ENCODE measurements at regions not wholly inside any gene's neighbourhood (a gene's known extent, or its start where the extent isn't known, plus 50 kb on each side); places are given as distances from the start of the nearest gene placed in this dataset.

GRCh38 chr7:156209087-156209486 is 396.8 kb upstream of the SHH start:
- Histone ChIP-seq H3K4me1 (ENCODE audit: control insufficient read depth in 4 of 4, insufficient read depth in 4 of 4, low read length in 3 of 4) (no peaks in the 10 kb centered on the region), H3K27ac (ENCODE audit: low read depth in 1 of 2, low read length in 2 of 2) (no peak overlapping the region)

GRCh38 chr7:156207306-156207705 is 395.0 kb upstream of the SHH start:
- Histone ChIP-seq H3K27ac (ENCODE audit: low read depth in 1 of 2, low read length in 2 of 2) (no peak overlapping the region), H3K9ac (ENCODE audit: low read depth in 1 of 2, low read length in 2 of 2) (no peak overlapping the region), H3K9me3 (ENCODE audit: control insufficient read depth in 4 of 4, low read length in 3 of 4) (no peaks in the 10 kb centered on the region), H3K27me3 (ENCODE audit: control insufficient read depth in 4 of 4, insufficient read depth in 4 of 4, low read length in 3 of 4) (no peaks in the 10 kb centered on the region), H3K36me3 (ENCODE audit: control insufficient read depth in 4 of 4, insufficient read depth in 3 of 4, low read depth in 1 of 4, low read length in 3 of 4) (no peaks in the 10 kb centered on the region), H3K4me3 (ENCODE audit: low read depth in 1 of 3, low read length in 3 of 3) (no peak overlapping the region), H3K4me1 (ENCODE audit: control insufficient read depth in 4 of 4, insufficient read depth in 4 of 4, low read length in 3 of 4) (no peaks in the 10 kb centered on the region)
- DNase-seq (ENCODE audit: low spot score) = no peak
- TF ChIP-seq HNF4G (IDR thresholded peaks at IDR 0.05) (no peak), RXRA (IDR thresholded peaks at IDR 0.05) (no peak), GABPA (IDR thresholded peaks at IDR 0.05 in 1 of 2, conservative IDR thresholded peaks at IDR 0.05 in 1 of 2) (no peak)
- 93% methylated on average over 6 of the region's 6 CpGs for WGBS

More at GRCh38 chr7:156209087-156209486, 396.8 kb upstream of the SHH start:
- DNase-seq (ENCODE audit: low spot score) = no peak
- Histone ChIP-seq H3K9ac (ENCODE audit: low read depth in 1 of 2, low read length in 2 of 2) (no peak overlapping the region), H3K4me3 (ENCODE audit: low read depth in 1 of 3, low read length in 3 of 3) (no peak overlapping the region), H3K9me3 (ENCODE audit: control insufficient read depth in 4 of 4, low read length in 3 of 4) (no peaks in the 10 kb centered on the region), H3K27me3 (ENCODE audit: control insufficient read depth in 4 of 4, insufficient read depth in 4 of 4, low read length in 3 of 4) (no peaks in the 10 kb centered on the region), H3K36me3 (ENCODE audit: control insufficient read depth in 4 of 4, insufficient read depth in 3 of 4, low read depth in 1 of 4, low read length in 3 of 4) (no peaks in the 10 kb centered on the region)
- TF ChIP-seq ATF3 (IDR thresholded peaks at IDR 0.05) (no peak), JUND (IDR thresholded peaks at IDR 0.05) (no peak), SP1 (IDR thresholded peaks at IDR 0.05) (no peak), GABPA (IDR thresholded peaks at IDR 0.05 in 1 of 2, conservative IDR thresholded peaks at IDR 0.05 in 1 of 2) (no peak), FOXA1 (IDR thresholded peaks at IDR 0.05) (no peak), RAD21 (IDR thresholded peaks at IDR 0.05) (no peak), HNF4A (conservative IDR thresholded peaks at IDR 0.05) (no peak), CTCF (IDR thresholded peaks at IDR 0.05; ENCODE audit: low read depth, low read length, missing input control) (no peak), ZBTB33 (IDR thresholded peaks at IDR 0.05) (no peak), NR2F2 (IDR thresholded peaks at IDR 0.05) (no peak)
- 71% methylated on average over 7 of the region's 7 CpGs for WGBS

GRCh38 chr7:156206174-156206573 is 393.9 kb upstream of the SHH start:
- H3K9ac ChIP-seq (ENCODE audit: low read depth in 1 of 2, low read length in 2 of 2) = no peak overlapping the region
- no peak overlapping the region for H3K27ac ChIP-seq (ENCODE audit: low read depth in 1 of 2, low read length in 2 of 2)
- H3K9me3 ChIP-seq (ENCODE audit: control insufficient read depth in 4 of 4, low read length in 3 of 4) = no peaks in the 10 kb centered on the region
- no peak overlapping the region for H3K4me3 ChIP-seq (ENCODE audit: low read depth in 1 of 3, low read length in 3 of 3)
- no peaks in the 10 kb centered on the region for H3K4me1 ChIP-seq (ENCODE audit: control insufficient read depth in 4 of 4, insufficient read depth in 4 of 4, low read length in 3 of 4)
- WGBS = 91% methylated on average over 8 of the region's 8 CpGs
- no peak for DNase-seq (ENCODE audit: low spot score)
- H3K27me3 ChIP-seq (ENCODE audit: control insufficient read depth in 4 of 4, insufficient read depth in 4 of 4, low read length in 3 of 4) = no peaks in the 10 kb centered on the region
- H3K36me3 ChIP-seq (ENCODE audit: control insufficient read depth in 4 of 4, insufficient read depth in 3 of 4, low read depth in 1 of 4, low read length in 3 of 4) = no peaks in the 10 kb centered on the region
- TF ChIP-seq NR2F2 (IDR thresholded peaks at IDR 0.05) = no peak
- no peak for TF ChIP-seq ZBTB33 (IDR thresholded peaks at IDR 0.05)
- TF ChIP-seq HNF4A (conservative IDR thresholded peaks at IDR 0.05) = no peak
- TF ChIP-seq RXRA (IDR thresholded peaks at IDR 0.05) = no peak
- no peak for TF ChIP-seq RAD21 (IDR thresholded peaks at IDR 0.05)
- TF ChIP-seq GABPA (IDR thresholded peaks at IDR 0.05 in 1 of 2, conservative IDR thresholded peaks at IDR 0.05 in 1 of 2) = no peak
- TF ChIP-seq CTCF (IDR thresholded peaks at IDR 0.05; ENCODE audit: low read depth, low read length, missing input control) = no peak
- no peak for TF ChIP-seq TAF1 (conservative IDR thresholded peaks at IDR 0.05)
- no peak for TF ChIP-seq REST (IDR thresholded peaks at IDR 0.05)
- no peak for TF ChIP-seq YY1 (IDR thresholded peaks at IDR 0.05)
- no peak for TF ChIP-seq FOXA1 (IDR thresholded peaks at IDR 0.05)
- no peak for TF ChIP-seq SP1 (IDR thresholded peaks at IDR 0.05)
